Caco-2 (cell line): ENCODE measurements at regions not wholly inside any gene's neighbourhood (a gene's known extent, or its start where the extent isn't known, plus 50 kb on each side); places are given as distances from the start of the nearest gene placed in this dataset.

Source experiments
- BruUV-seq: library from RNA; stranded (reverse); fragments of 400-500 nt; replicated peaks from 2 replicates; lab custom pipeline; 2021; lab: Mats Ljungman, UMichigan
- CTCF ChIA-PET: fragments of 300-600 bp; sonication (Branson Sonifier 250); formaldehyde crosslinking; loops from one replicate; lab custom pipeline; 2022; ENCODE audit warnings: antibody characterized with exemption; lab: Charles Lee
- POLR2A ChIA-PET: fragments of 300-600 bp; sonication (Branson Sonifier 250); formaldehyde crosslinking; loops from one replicate; lab custom pipeline; 2022; ENCODE audit warnings: antibody characterized with exemption; lab: Charles Lee
- DNase-seq, 2 experiments: peaks; one replicate each; pipeline versions ENCODE4 v3.0.0 to v3.0.0-alpha.2; 2020 to 2022
- H3K27me3 ChIP-seq: replicated peaks from 2 replicates; pipeline ENCODE4 v1.6.0; 2011; ENCODE audit warnings: low read length; ENCODE audit not compliant: control insufficient read depth, insufficient read depth
- H3K36me3 ChIP-seq: 2 replicates; pipeline ENCODE4 v1.5.1; 2011; ENCODE audit warnings: low read length; ENCODE audit not compliant: control insufficient read depth, insufficient read depth
- H3K4me1 ChIP-seq: fragments of 250-450 bp; sonication (Bioruptor Pico); 2 replicates; pipeline ENCODE4 v1.5.1; 2020; ENCODE audit warnings: mild to moderate bottlenecking
- H3K4me3 ChIP-seq: 2 replicates; pipeline ENCODE4 v1.5.1; 2011; ENCODE audit warnings: low read depth, mild to moderate bottlenecking, control low read depth, low read length
- H3K9me3 ChIP-seq: fragments of 250-450 bp; sonication (Bioruptor Pico); 2 replicates; pipeline ENCODE4 v1.5.1; 2020; ENCODE audit warnings: mild to moderate bottlenecking, moderate library complexity
- H3K27ac Mint-ChIP-seq: one replicate; pipeline ENCODE4 v1.8.0; 2022; ENCODE audit warnings: mixed read lengths; ENCODE audit not compliant: unreplicated experiment
- H3K27me3 Mint-ChIP-seq: one replicate; pipeline ENCODE4 v1.8.0; 2022; ENCODE audit warnings: mixed read lengths; ENCODE audit not compliant: insufficient read depth, unreplicated experiment
- H3K36me3 Mint-ChIP-seq: one replicate; pipeline ENCODE4 v1.8.0; 2022; ENCODE audit warnings: mild to moderate bottlenecking, mixed read lengths; ENCODE audit not compliant: insufficient read depth, unreplicated experiment
- H3K4me1 Mint-ChIP-seq: one replicate; pipeline ENCODE4 v1.8.0; 2022; ENCODE audit warnings: low read depth, mixed read lengths; ENCODE audit not compliant: unreplicated experiment
- H3K4me3 Mint-ChIP-seq: one replicate; pipeline ENCODE4 v1.8.0; 2022; ENCODE audit warnings: mild to moderate bottlenecking, moderate library complexity, mixed read lengths; ENCODE audit not compliant: unreplicated experiment
- H3K9me3 Mint-ChIP-seq: one replicate; pipeline ENCODE4 v1.8.0; 2022; ENCODE audit warnings: mixed read lengths; ENCODE audit not compliant: unreplicated experiment
- CTCF ChIP-seq, 2 experiments: fragments of 200-600 bp in 1 of 2; IDR thresholded peaks; 1 replicate in 1 of 2; 2 replicates in 1 of 2; pipeline versions ENCODE4 v1.5.1 to v1.8.0; 2011 to 2022; ENCODE audit warnings: antibody characterized with exemption in 1 of 2, control low read depth in 1 of 2, inconsistent platforms in 1 of 2, low read depth in 1 of 2, low read length in 1 of 2, mild to moderate bottlenecking in 1 of 2, moderate library complexity in 1 of 2; ENCODE audit not compliant: insufficient read depth in 1 of 2, severe bottlenecking in 1 of 2, unreplicated experiment in 1 of 2
- intact Hi-C: fragments of 100-400 bp; cut with micrococcal nuclease; formaldehyde crosslinking; loops from one replicate; pipeline ENCODE4 v1.10.0; 2022; ENCODE audit not compliant: unreplicated experiment

- Histone ChIP-seq H3K36me3 (no peaks in the 10 kb centered on the region), H3K4me1 (no peaks in the 10 kb centered on the region), H3K4me3 (no peak overlapping the region), H3K27me3 (no peaks in the 10 kb centered on the region), H3K9me3 (0 out of 2 replicates have a peak, but pooled peaks cover 3% of the 10 kb centered on the region)
- Mint-ChIP-seq H3K27ac (no peak overlapping the region), H3K4me3 (no peak overlapping the region), H3K36me3 (no peaks in the 10 kb centered on the region), H3K9me3 (no peaks in the 10 kb centered on the region), H3K4me1 (no peaks in the 10 kb centered on the region), H3K27me3 (peaks cover 14% of the 10 kb centered on the region)
- no peak for DNase-seq
- intact Hi-C loops, result no loop called here
- ChIA-PET CTCF (no interaction called here), POLR2A (no interaction called here)
- no peak for TF ChIP-seq CTCF (IDR thresholded peaks at IDR 0.05; ENCODE audit: insufficient read depth in 1 of 2, low read depth in 1 of 2, low read length in 1 of 2, severe bottlenecking in 1 of 2, unreplicated experiment in 1 of 2)
- no TSS peak for BruUV-seq
Measured at GRCh38 chr13:36750046-36750445, 69.0 kb upstream of the RFXAP start.

GRCh38 chr13:36750461-36750860 lies 68.6 kb upstream of the RFXAP start:
- no TSS peak for BruUV-seq
- POLR2A ChIA-PET, result no interaction called here
- H3K27ac Mint-ChIP-seq, result no peak overlapping the region
- no peak for DNase-seq
- TF ChIP-seq CTCF (IDR thresholded peaks at IDR 0.05; ENCODE audit: insufficient read depth in 1 of 2, low read depth in 1 of 2, low read length in 1 of 2, severe bottlenecking in 1 of 2, unreplicated experiment in 1 of 2), result no peak
- no peaks in the 10 kb centered on the region for H3K36me3 ChIP-seq
- H3K9me3 ChIP-seq, result 0 out of 2 replicates have a peak, but pooled peaks cover 3% of the 10 kb centered on the region
- intact Hi-C loops, result no loop called here
- no peaks in the 10 kb centered on the region for H3K4me1 ChIP-seq
- H3K36me3 Mint-ChIP-seq, result no peaks in the 10 kb centered on the region
- no peak overlapping the region for H3K4me3 ChIP-seq
- H3K4me3 Mint-ChIP-seq, result no peak overlapping the region
- no peaks in the 10 kb centered on the region for H3K27me3 ChIP-seq
- no peaks in the 10 kb centered on the region for H3K4me1 Mint-ChIP-seq
- CTCF ChIA-PET, result no interaction called here
- H3K9me3 Mint-ChIP-seq, result no peaks in the 10 kb centered on the region
- H3K27me3 Mint-ChIP-seq, result peaks cover 14% of the 10 kb centered on the region

GRCh38 chr13:36750946-36751345 lies 68.1 kb upstream of the RFXAP start:
- CTCF ChIA-PET, result no interaction called here
- H3K4me3 Mint-ChIP-seq, result no peak overlapping the region
- BruUV-seq, result no TSS peak
- no peak for TF ChIP-seq CTCF (IDR thresholded peaks at IDR 0.05; ENCODE audit: insufficient read depth in 1 of 2, low read depth in 1 of 2, low read length in 1 of 2, severe bottlenecking in 1 of 2, unreplicated experiment in 1 of 2)
- no peak for DNase-seq
- H3K27me3 ChIP-seq, result no peaks in the 10 kb centered on the region
- H3K9me3 Mint-ChIP-seq, result no peaks in the 10 kb centered on the region
- H3K4me1 ChIP-seq, result no peaks in the 10 kb centered on the region
- peaks cover 14% of the 10 kb centered on the region for H3K27me3 Mint-ChIP-seq
- H3K4me1 Mint-ChIP-seq, result no peaks in the 10 kb centered on the region
- POLR2A ChIA-PET, result no interaction called here
- intact Hi-C loops, result no loop called here
- H3K9me3 ChIP-seq, result 0 out of 2 replicates have a peak, but pooled peaks cover 3% of the 10 kb centered on the region
- no peak overlapping the region for H3K4me3 ChIP-seq
- no peaks in the 10 kb centered on the region for H3K36me3 Mint-ChIP-seq
- H3K27ac Mint-ChIP-seq, result no peak overlapping the region
- no peaks in the 10 kb centered on the region for H3K36me3 ChIP-seq
